ENCODE measurements at regions not wholly inside any gene's neighbourhood (a gene's known extent, or its start where the extent isn't known, plus 50 kb on each side); places are given as distances from the start of the nearest gene placed in this dataset.

- TF ChIP-seq, protein P1, sequence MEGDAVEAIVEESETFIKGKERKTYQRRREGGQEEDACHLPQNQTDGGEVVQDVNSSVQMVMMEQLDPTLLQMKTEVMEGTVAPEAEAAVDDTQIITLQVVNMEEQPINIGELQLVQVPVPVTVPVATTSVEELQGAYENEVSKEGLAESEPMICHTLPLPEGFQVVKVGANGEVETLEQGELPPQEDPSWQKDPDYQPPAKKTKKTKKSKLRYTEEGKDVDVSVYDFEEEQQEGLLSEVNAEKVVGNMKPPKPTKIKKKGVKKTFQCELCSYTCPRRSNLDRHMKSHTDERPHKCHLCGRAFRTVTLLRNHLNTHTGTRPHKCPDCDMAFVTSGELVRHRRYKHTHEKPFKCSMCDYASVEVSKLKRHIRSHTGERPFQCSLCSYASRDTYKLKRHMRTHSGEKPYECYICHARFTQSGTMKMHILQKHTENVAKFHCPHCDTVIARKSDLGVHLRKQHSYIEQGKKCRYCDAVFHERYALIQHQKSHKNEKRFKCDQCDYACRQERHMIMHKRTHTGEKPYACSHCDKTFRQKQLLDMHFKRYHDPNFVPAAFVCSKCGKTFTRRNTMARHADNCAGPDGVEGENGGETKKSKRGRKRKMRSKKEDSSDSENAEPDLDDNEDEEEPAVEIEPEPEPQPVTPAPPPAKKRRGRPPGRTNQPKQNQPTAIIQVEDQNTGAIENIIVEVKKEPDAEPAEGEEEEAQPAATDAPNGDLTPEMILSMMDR (IDR thresholded peaks at IDR 0.05; ENCODE audit: insufficient read depth, low read length, poor library complexity, severe bottlenecking), result no peak
- no peak for TF ChIP-seq EZH2phosphoT487 (conservative IDR thresholded peaks at IDR 0.05; ENCODE audit: low read length)
These were observed 260.3 kb downstream of the RBFOX3 start for GRCh38 chr17:79350533-79350932.

Data from SU-DHL-6 (cell line).